ENCODE measurements at regions not wholly inside any gene's neighbourhood (a gene's known extent, or its start where the extent isn't known, plus 50 kb on each side); places are given as distances from the start of the nearest gene placed in this dataset.

GRCh38 chr13:107157271-107157670 lies 589.3 kb upstream of the ARGLU1 start:
- dilution Hi-C loops (cut with MboI; ENCODE audit: extremely low pct_ligation_motif_present, low sequenced_read_pairs): no loop called here
- Histone ChIP-seq H3K4me1 (ENCODE audit: control insufficient read depth, extremely low read depth, insufficient read depth, low read length) (no peaks in the 10 kb centered on the region), H3K9me1 (replicated peaks; ENCODE audit: control insufficient read depth, extremely low read depth, insufficient read depth, low read length) (no peaks in the 10 kb centered on the region), H2AFZ (ENCODE audit: low read depth, low read length) (no peak overlapping the region), H3K36me3 (ENCODE audit: control insufficient read depth in 2 of 2, extremely low read depth in 1 of 2, insufficient read depth in 2 of 2, low read length in 2 of 2) (no peaks in the 10 kb centered on the region), H3K4me2 (ENCODE audit: insufficient read depth, low read length) (no peak overlapping the region), H3K9me3 (replicated peaks; ENCODE audit: control insufficient read depth, insufficient read depth, low read length) (no peaks in the 10 kb centered on the region), H3K27ac (ENCODE audit: insufficient read depth, low read depth, low read length) (no peak overlapping the region), H3K27me3 (ENCODE audit: control insufficient read depth in 2 of 2, insufficient read depth in 2 of 2, low read length in 2 of 2) (no peaks in the 10 kb centered on the region), H4K20me1 (replicated peaks; ENCODE audit: control insufficient read depth, extremely low read depth, insufficient read depth, low read length) (no peaks in the 10 kb centered on the region), H3K9ac (replicated peaks; ENCODE audit: extremely low read depth, insufficient read depth, low read length) (no peak overlapping the region), H3K79me2 (ENCODE audit: control insufficient read depth, insufficient read depth, low read length) (no peaks in the 10 kb centered on the region), H3K4me3 (replicated peaks in 1 of 3; ENCODE audit: insufficient read depth in 1 of 3, low read depth in 1 of 3, low read length in 3 of 3) (no peak overlapping the region)
- no peak for TF ChIP-seq GATA2 (IDR thresholded peaks at IDR 0.05; ENCODE audit: insufficient read depth, insufficient read length, low read depth, low read length)
- no peak for TF ChIP-seq MAX (IDR thresholded peaks at IDR 0.05; ENCODE audit: insufficient read depth, insufficient read length)
- TF ChIP-seq POLR2A (IDR thresholded peaks at IDR 0.05; ENCODE audit: low read depth, low read length): no peak
- TF ChIP-seq, protein P1, sequence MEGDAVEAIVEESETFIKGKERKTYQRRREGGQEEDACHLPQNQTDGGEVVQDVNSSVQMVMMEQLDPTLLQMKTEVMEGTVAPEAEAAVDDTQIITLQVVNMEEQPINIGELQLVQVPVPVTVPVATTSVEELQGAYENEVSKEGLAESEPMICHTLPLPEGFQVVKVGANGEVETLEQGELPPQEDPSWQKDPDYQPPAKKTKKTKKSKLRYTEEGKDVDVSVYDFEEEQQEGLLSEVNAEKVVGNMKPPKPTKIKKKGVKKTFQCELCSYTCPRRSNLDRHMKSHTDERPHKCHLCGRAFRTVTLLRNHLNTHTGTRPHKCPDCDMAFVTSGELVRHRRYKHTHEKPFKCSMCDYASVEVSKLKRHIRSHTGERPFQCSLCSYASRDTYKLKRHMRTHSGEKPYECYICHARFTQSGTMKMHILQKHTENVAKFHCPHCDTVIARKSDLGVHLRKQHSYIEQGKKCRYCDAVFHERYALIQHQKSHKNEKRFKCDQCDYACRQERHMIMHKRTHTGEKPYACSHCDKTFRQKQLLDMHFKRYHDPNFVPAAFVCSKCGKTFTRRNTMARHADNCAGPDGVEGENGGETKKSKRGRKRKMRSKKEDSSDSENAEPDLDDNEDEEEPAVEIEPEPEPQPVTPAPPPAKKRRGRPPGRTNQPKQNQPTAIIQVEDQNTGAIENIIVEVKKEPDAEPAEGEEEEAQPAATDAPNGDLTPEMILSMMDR (IDR thresholded peaks at IDR 0.05; ENCODE audit: extremely low read depth in 1 of 2, insufficient read depth in 1 of 2, low read depth in 1 of 2, low read length in 2 of 2): no peak
- TF ChIP-seq JUN (IDR thresholded peaks at IDR 0.05; ENCODE audit: borderline replicate concordance, insufficient read depth, insufficient read length, low read depth): no peak
- no peak for TF ChIP-seq MYC (IDR thresholded peaks at IDR 0.05; ENCODE audit: low read depth, low read length)
- TF ChIP-seq EZH2 (IDR thresholded peaks at IDR 0.05; ENCODE audit: borderline replicate concordance, low read depth, low read length, severe bottlenecking): no peak
- no peak for TF ChIP-seq POLR2AphosphoS5 (IDR thresholded peaks at IDR 0.05; ENCODE audit: insufficient read depth, low read depth, low read length)
- no peak for TF ChIP-seq FOS (IDR thresholded peaks at IDR 0.05; ENCODE audit: borderline replicate concordance, insufficient read depth, low read length)
- ChIA-PET CTCF (interaction anchor here (1.7 kb wide), 1 partner anchor 11 kb away, joined by 4 read pairs; no protein-coding TSS in a partner anchor), POLR2A (no interaction called here)
- DNase-seq (ENCODE audit: low read depth, low spot score) (no peak), FAIRE-seq (no peak)
- no TSS peak for BruUV-seq (replicated peaks)
- intact Hi-C loops (cut with micrococcal nuclease): no loop called here
